ENCODE measurements at regions not wholly inside any gene's neighbourhood (a gene's known extent, or its start where the extent isn't known, plus 50 kb on each side); places are given as distances from the start of the nearest gene placed in this dataset.

- Histone ChIP-seq H3K9me3 (no peaks in the 10 kb centered on the region), H3K27ac (no peak overlapping the region), H3K27me3 (replicated peaks; ENCODE audit: insufficient read depth) (no peaks in the 10 kb centered on the region), H3K36me3 (no peaks in the 10 kb centered on the region), H3K4me3 (no peak overlapping the region), H3K4me1 (replicated peaks) (no peaks in the 10 kb centered on the region)
- intact Hi-C loops (cut with DNase I): no loop called here
- DNase-seq (ENCODE audit: low spot score): no peak
- WGBS: 89% methylated on average over 4 of the region's 4 CpGs
- TF ChIP-seq CTCF (IDR thresholded peaks at IDR 0.05) (no peak), POLR2A (IDR thresholded peaks at IDR 0.05) (no peak), POLR2AphosphoS5 (IDR thresholded peaks at IDR 0.05) (no peak)
Observed at GRCh38 chr20:4427940-4428586, 179.0 kb upstream of the ADRA1D start.

GRCh38 chr20:4418141-4418540 is 169.1 kb upstream of the ADRA1D start:
- no peak for DNase-seq (ENCODE audit: low spot score)
- Histone ChIP-seq H3K4me3 (no peak overlapping the region), H3K27ac (no peak overlapping the region), H3K27me3 (replicated peaks; ENCODE audit: insufficient read depth) (no peaks in the 10 kb centered on the region), H3K4me1 (replicated peaks) (no peaks in the 10 kb centered on the region), H3K9me3 (no peaks in the 10 kb centered on the region), H3K36me3 (no peaks in the 10 kb centered on the region)
- intact Hi-C loops (cut with DNase I): no loop called here
- TF ChIP-seq POLR2A (IDR thresholded peaks at IDR 0.05): no peak
- no peak for TF ChIP-seq CTCF (IDR thresholded peaks at IDR 0.05)
- no peak for TF ChIP-seq POLR2AphosphoS5 (IDR thresholded peaks at IDR 0.05)
- whole genome bisulfite sequencing: 83% methylated on average over 4 of the region's 4 CpGs

- WGBS: 43% methylated on average over 5 of the region's 5 CpGs
- intact Hi-C loops (cut with DNase I): no loop called here
- Histone ChIP-seq H3K9me3 (no peaks in the 10 kb centered on the region), H3K27me3 (replicated peaks; ENCODE audit: insufficient read depth) (no peaks in the 10 kb centered on the region), H3K4me3 (no peak overlapping the region), H3K4me1 (replicated peaks) (no peaks in the 10 kb centered on the region), H3K36me3 (no peaks in the 10 kb centered on the region), H3K27ac (no peak overlapping the region)
- no peak for DNase-seq (ENCODE audit: low spot score)
- TF ChIP-seq POLR2A (IDR thresholded peaks at IDR 0.05) (no peak), POLR2AphosphoS5 (IDR thresholded peaks at IDR 0.05) (no peak), CTCF (IDR thresholded peaks at IDR 0.05) (no peak)
Observed at GRCh38 chr20:4415281-4415680, 166.2 kb upstream of the ADRA1D start.

GRCh38 chr20:4413314-4414049 is 164.4 kb upstream of the ADRA1D start:
- no peaks in the 10 kb centered on the region for H3K27me3 ChIP-seq (replicated peaks; ENCODE audit: insufficient read depth)
- no peaks in the 10 kb centered on the region for H3K36me3 ChIP-seq
- DNase-seq (ENCODE audit: low spot score): no peak
- WGBS: 81% methylated on average over 8 of the region's 8 CpGs
- no peak overlapping the region for H3K27ac ChIP-seq
- H3K4me3 ChIP-seq: no peak overlapping the region
- intact Hi-C loops (cut with DNase I): no loop called here
- no peaks in the 10 kb centered on the region for H3K4me1 ChIP-seq (replicated peaks)
- no peak for TF ChIP-seq POLR2AphosphoS5 (IDR thresholded peaks at IDR 0.05)
- TF ChIP-seq CTCF (IDR thresholded peaks at IDR 0.05): no peak
- TF ChIP-seq POLR2A (IDR thresholded peaks at IDR 0.05): no peak
- no peaks in the 10 kb centered on the region for H3K9me3 ChIP-seq

GRCh38 chr20:4412216-4412615 is 163.1 kb upstream of the ADRA1D start:
- no peak overlapping the region for H3K27ac ChIP-seq
- TF ChIP-seq POLR2A (IDR thresholded peaks at IDR 0.05) (no peak), CTCF (IDR thresholded peaks at IDR 0.05) (no peak), POLR2AphosphoS5 (IDR thresholded peaks at IDR 0.05) (no peak)
- WGBS: 89% methylated on average over 1 of the region's 1 CpG
- H3K9me3 ChIP-seq: no peaks in the 10 kb centered on the region
- H3K4me1 ChIP-seq (replicated peaks): no peaks in the 10 kb centered on the region
- DNase-seq (ENCODE audit: low spot score): no peak
- no peaks in the 10 kb centered on the region for H3K27me3 ChIP-seq (replicated peaks; ENCODE audit: insufficient read depth)
- no peak overlapping the region for H3K4me3 ChIP-seq
- intact Hi-C loops (cut with DNase I): no loop called here
- no peaks in the 10 kb centered on the region for H3K36me3 ChIP-seq
